ENCODE measurements at regions not wholly inside any gene's neighbourhood (a gene's known extent, or its start where the extent isn't known, plus 50 kb on each side); places are given as distances from the start of the nearest gene placed in this dataset.

- H3K36me3 ChIP-seq (ENCODE audit: control insufficient read depth in 2 of 2, insufficient read depth in 1 of 2, low read length in 2 of 2): no peaks in the 10 kb centered on the region
- H3K4me3 ChIP-seq (ENCODE audit: low read depth, low read length): no peak overlapping the region
- H3K27ac ChIP-seq (ENCODE audit: extremely low read depth, low read depth, low read length): no peak overlapping the region
- H3K9me3 ChIP-seq (ENCODE audit: control insufficient read depth, insufficient read depth, low read depth, low read length): no peaks in the 10 kb centered on the region
- ChIA-PET POLR2A (no interaction called here), CTCF (no interaction called here)
- TF ChIP-seq HOXA7 (CRISPR knock-in tag; IDR thresholded peaks at IDR 0.05; ENCODE audit: borderline replicate concordance): no peak
- no peak for TF ChIP-seq ZNF132 (tag by site-specific recombination; IDR thresholded peaks at IDR 0.05; ENCODE audit: borderline replicate concordance)
- no peak for TF ChIP-seq ZNF423 (tag by site-specific recombination; IDR thresholded peaks at IDR 0.05)
- TF ChIP-seq, protein P1, sequence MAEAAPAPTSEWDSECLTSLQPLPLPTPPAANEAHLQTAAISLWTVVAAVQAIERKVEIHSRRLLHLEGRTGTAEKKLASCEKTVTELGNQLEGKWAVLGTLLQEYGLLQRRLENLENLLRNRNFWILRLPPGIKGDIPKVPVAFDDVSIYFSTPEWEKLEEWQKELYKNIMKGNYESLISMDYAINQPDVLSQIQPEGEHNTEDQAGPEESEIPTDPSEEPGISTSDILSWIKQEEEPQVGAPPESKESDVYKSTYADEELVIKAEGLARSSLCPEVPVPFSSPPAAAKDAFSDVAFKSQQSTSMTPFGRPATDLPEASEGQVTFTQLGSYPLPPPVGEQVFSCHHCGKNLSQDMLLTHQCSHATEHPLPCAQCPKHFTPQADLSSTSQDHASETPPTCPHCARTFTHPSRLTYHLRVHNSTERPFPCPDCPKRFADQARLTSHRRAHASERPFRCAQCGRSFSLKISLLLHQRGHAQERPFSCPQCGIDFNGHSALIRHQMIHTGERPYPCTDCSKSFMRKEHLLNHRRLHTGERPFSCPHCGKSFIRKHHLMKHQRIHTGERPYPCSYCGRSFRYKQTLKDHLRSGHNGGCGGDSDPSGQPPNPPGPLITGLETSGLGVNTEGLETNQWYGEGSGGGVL (tag by site-specific recombination; IDR thresholded peaks at IDR 0.05): no peak
- no peak for TF ChIP-seq ZNF184 (tag by site-specific recombination; IDR thresholded peaks at IDR 0.05)
- TF ChIP-seq ZNF214 (tag by site-specific recombination; IDR thresholded peaks at IDR 0.05; ENCODE audit: borderline replicate concordance): no peak
- no peak for TF ChIP-seq SCRT2 (tag by site-specific recombination; IDR thresholded peaks at IDR 0.05)
- TF ChIP-seq YY1 (tag by site-specific recombination; IDR thresholded peaks at IDR 0.05): no peak
- TF ChIP-seq ZBTB20 (tag by site-specific recombination; IDR thresholded peaks at IDR 0.05): no peak
- TF ChIP-seq, protein P2, sequence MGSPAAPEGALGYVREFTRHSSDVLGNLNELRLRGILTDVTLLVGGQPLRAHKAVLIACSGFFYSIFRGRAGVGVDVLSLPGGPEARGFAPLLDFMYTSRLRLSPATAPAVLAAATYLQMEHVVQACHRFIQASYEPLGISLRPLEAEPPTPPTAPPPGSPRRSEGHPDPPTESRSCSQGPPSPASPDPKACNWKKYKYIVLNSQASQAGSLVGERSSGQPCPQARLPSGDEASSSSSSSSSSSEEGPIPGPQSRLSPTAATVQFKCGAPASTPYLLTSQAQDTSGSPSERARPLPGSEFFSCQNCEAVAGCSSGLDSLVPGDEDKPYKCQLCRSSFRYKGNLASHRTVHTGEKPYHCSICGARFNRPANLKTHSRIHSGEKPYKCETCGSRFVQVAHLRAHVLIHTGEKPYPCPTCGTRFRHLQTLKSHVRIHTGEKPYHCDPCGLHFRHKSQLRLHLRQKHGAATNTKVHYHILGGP (tag by site-specific recombination; IDR thresholded peaks at IDR 0.05): no peak
- TF ChIP-seq ZNF2 (tag by site-specific recombination; IDR thresholded peaks at IDR 0.05): no peak
- TF ChIP-seq ZNF596 (tag by site-specific recombination; IDR thresholded peaks at IDR 0.05): no peak
- TF ChIP-seq ZNF513 (tag by site-specific recombination; IDR thresholded peaks at IDR 0.05): no peak
- no peak for TF ChIP-seq ZNF324 (tag by site-specific recombination; IDR thresholded peaks at IDR 0.05)
- TF ChIP-seq, protein P3, sequence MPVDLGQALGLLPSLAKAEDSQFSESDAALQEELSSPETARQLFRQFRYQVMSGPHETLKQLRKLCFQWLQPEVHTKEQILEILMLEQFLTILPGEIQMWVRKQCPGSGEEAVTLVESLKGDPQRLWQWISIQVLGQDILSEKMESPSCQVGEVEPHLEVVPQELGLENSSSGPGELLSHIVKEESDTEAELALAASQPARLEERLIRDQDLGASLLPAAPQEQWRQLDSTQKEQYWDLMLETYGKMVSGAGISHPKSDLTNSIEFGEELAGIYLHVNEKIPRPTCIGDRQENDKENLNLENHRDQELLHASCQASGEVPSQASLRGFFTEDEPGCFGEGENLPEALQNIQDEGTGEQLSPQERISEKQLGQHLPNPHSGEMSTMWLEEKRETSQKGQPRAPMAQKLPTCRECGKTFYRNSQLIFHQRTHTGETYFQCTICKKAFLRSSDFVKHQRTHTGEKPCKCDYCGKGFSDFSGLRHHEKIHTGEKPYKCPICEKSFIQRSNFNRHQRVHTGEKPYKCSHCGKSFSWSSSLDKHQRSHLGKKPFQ (tag by site-specific recombination; IDR thresholded peaks at IDR 0.05): no peak
- no peak for TF ChIP-seq GLIS2 (tag by site-specific recombination; IDR thresholded peaks at IDR 0.05)
- 0 out of 2 replicates have a peak, but pooled peaks cover 2% of the 10 kb centered on the region for H3K4me1 ChIP-seq (ENCODE audit: control insufficient read depth, insufficient read depth, low read length)
Measured at GRCh38 chr6:165721356-165721755, 58.3 kb upstream of the PDE10A start.

DNA sequence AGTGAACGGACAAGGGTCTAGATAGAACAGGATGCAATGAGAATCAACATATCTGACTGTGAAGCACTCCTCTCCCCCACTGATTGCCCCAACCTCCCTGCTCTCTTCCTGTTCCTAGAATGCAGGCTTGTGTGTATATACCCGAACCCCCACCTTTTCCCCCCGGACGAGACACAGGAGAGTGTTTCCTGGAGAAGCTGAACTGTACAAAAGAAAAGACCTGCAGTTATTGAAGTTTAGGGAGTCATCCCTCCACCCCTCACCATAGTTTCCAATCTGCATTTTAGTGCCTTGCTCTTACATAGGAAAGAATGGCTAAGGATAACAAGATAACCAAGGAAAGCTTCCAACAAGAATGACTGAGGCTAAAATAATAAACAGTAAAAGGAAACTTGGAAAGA is 55.5 kb upstream of the PDE10A start:
- Histone ChIP-seq H3K4me3 (ENCODE audit: low read depth, low read length) (no peak overlapping the region), H3K4me1 (ENCODE audit: control insufficient read depth, insufficient read depth, low read length) (0 out of 2 replicates have a peak, but pooled peaks cover 2% of the 10 kb centered on the region), H3K9me3 (ENCODE audit: control insufficient read depth, insufficient read depth, low read depth, low read length) (no peaks in the 10 kb centered on the region), H3K36me3 (ENCODE audit: control insufficient read depth in 2 of 2, insufficient read depth in 1 of 2, low read length in 2 of 2) (no peaks in the 10 kb centered on the region), H3K27ac (ENCODE audit: extremely low read depth, low read depth, low read length) (no peak overlapping the region)
- CTCF ChIA-PET: interaction anchor here (0.9 to 1.7 kb wide), 4 partner anchors 8 to 131 kb away, joined by 3 to 8 read pairs (median 4); no protein-coding TSS in a partner anchor
- POLR2A ChIA-PET: no interaction called here
- TF ChIP-seq KLF9 (tag by site-specific recombination; IDR thresholded peaks at IDR 0.05; ENCODE audit: low read depth) (no peak), KLF17 (tag by site-specific recombination; IDR thresholded peaks at IDR 0.05) (no peak), ZNF473 (tag by site-specific recombination; IDR thresholded peaks at IDR 0.05) (no peak), ZNF670 (tag by site-specific recombination; IDR thresholded peaks at IDR 0.05; ENCODE audit: low read depth) (no peak), KLF16 (tag by site-specific recombination; IDR thresholded peaks at IDR 0.05) (no peak), ZNF302 (tag by site-specific recombination; IDR thresholded peaks at IDR 0.05; ENCODE audit: low read depth) (no peak), YY2 (tag by site-specific recombination; IDR thresholded peaks at IDR 0.05) (no peak), MZF1 (tag by site-specific recombination; IDR thresholded peaks at IDR 0.05; ENCODE audit: borderline replicate concordance) (no peak), ZNF785 (tag by site-specific recombination; IDR thresholded peaks at IDR 0.05) (no peak)
- TF ChIP-seq, protein P4, sequence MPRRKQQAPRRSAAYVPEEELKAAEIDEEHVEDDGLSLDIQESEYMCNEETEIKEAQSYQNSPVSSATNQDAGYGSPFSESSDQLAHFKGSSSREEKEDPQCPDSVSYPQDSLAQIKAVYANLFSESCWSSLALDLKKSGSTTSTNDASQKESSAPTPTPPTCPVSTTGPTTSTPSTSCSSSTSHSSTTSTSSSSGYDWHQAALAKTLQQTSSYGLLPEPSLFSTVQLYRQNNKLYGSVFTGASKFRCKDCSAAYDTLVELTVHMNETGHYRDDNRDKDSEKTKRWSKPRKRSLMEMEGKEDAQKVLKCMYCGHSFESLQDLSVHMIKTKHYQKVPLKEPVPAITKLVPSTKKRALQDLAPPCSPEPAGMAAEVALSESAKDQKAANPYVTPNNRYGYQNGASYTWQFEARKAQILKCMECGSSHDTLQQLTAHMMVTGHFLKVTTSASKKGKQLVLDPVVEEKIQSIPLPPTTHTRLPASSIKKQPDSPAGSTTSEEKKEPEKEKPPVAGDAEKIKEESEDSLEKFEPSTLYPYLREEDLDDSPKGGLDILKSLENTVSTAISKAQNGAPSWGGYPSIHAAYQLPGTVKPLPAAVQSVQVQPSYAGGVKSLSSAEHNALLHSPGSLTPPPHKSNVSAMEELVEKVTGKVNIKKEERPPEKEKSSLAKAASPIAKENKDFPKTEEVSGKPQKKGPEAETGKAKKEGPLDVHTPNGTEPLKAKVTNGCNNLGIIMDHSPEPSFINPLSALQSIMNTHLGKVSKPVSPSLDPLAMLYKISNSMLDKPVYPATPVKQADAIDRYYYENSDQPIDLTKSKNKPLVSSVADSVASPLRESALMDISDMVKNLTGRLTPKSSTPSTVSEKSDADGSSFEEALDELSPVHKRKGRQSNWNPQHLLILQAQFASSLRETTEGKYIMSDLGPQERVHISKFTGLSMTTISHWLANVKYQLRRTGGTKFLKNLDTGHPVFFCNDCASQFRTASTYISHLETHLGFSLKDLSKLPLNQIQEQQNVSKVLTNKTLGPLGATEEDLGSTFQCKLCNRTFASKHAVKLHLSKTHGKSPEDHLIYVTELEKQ (tag by site-specific recombination; IDR thresholded peaks at IDR 0.05; ENCODE audit: borderline replicate concordance): no peak

Measured in HEK293 (cell line).